Colonic mucosa (tissue), 4 donors: ENCODE measurements at regions not wholly inside any gene's neighbourhood (a gene's known extent, or its start where the extent isn't known, plus 50 kb on each side); places are given as distances from the start of the nearest gene placed in this dataset.

Source experiments
- DNase-seq: peaks from one replicate; pipeline ENCODE4 v3.0.0-alpha.2; 2020
- H3K27ac ChIP-seq: fragments of 200-600 bp; one replicate; pipeline ENCODE4 v1.8.0; 2021
- H3K27me3 ChIP-seq: fragments of 200-600 bp; one replicate; pipeline ENCODE4 v1.8.0; 2021
- H3K36me3 ChIP-seq: fragments of 200-600 bp; one replicate; pipeline ENCODE4 v1.8.0; 2021
- H3K4me1 ChIP-seq: fragments of 200-600 bp; one replicate; pipeline ENCODE4 v1.8.0; 2021; ENCODE audit warnings: mild to moderate bottlenecking
- H3K4me3 ChIP-seq: fragments of 200-600 bp; one replicate; pipeline ENCODE4 v1.8.0; 2021
- H3K9ac ChIP-seq, 2 donors: one replicate each; pipeline ENCODE4 v1.7.0; 2013; ENCODE audit warnings: control low read depth in 2 of 2, low read depth in 2 of 2, low read length in 2 of 2
- H3K9me3 ChIP-seq: fragments of 200-600 bp; one replicate; pipeline ENCODE4 v1.8.0; 2021
- CTCF ChIP-seq: fragments of 200-600 bp; IDR thresholded peaks from one replicate; pipeline ENCODE4 v1.8.0; 2022; ENCODE audit warnings: antibody characterized with exemption, mild to moderate bottlenecking
- intact Hi-C: fragments of 100-400 bp; cut with DNase I; formaldehyde crosslinking; loops from one replicate; pipeline ENCODE4 v1.14.1; 2022
- donor health status: healthy.
- donor health status: DM: no; HTN: no; CAD: no.
- donor health status: DM: no; HTN: no; CAD: no.

GRCh38 chr16:73179705-73180331, 131.9 kb upstream of the ZFHX3 start:
- no peak overlapping the region for H3K9ac ChIP-seq
- no peak for DNase-seq
- TF ChIP-seq CTCF, result no peak
- intact Hi-C loops, result loop anchor here (5.0 to 10.0 kb wide), 3 partner anchors 115 to 353 kb away; no protein-coding TSS in a partner anchor
- H3K36me3 ChIP-seq, result no peaks in the 10 kb centered on the region
- H3K9me3 ChIP-seq, result no peaks in the 10 kb centered on the region
- no peaks in the 10 kb centered on the region for H3K27me3 ChIP-seq
- H3K4me1 ChIP-seq, result no peaks in the 10 kb centered on the region
- H3K4me3 ChIP-seq, result no peak overlapping the region
- no peak overlapping the region for H3K27ac ChIP-seq

GRCh38 chr16:73177729-73178295, 129.9 kb upstream of the ZFHX3 start:
- DNase-seq, result no peak
- no peak overlapping the region for H3K4me3 ChIP-seq
- no peaks in the 10 kb centered on the region for H3K9me3 ChIP-seq
- no peaks in the 10 kb centered on the region for H3K27me3 ChIP-seq
- intact Hi-C loops, result loop anchor here (5.0 to 10.0 kb wide), 3 partner anchors 113 to 351 kb away; no protein-coding TSS in a partner anchor
- no peak overlapping the region for H3K27ac ChIP-seq
- no peak overlapping the region for H3K9ac ChIP-seq
- no peaks in the 10 kb centered on the region for H3K36me3 ChIP-seq
- TF ChIP-seq CTCF, result no peak
- H3K4me1 ChIP-seq, result no peaks in the 10 kb centered on the region

- no peak overlapping the region for H3K4me3 ChIP-seq
- H3K9me3 ChIP-seq, result no peaks in the 10 kb centered on the region
- H3K36me3 ChIP-seq, result no peaks in the 10 kb centered on the region
- no peak overlapping the region for H3K27ac ChIP-seq
- H3K4me1 ChIP-seq, result peaks cover 8% of the 10 kb centered on the region
- H3K27me3 ChIP-seq, result no peaks in the 10 kb centered on the region
- TF ChIP-seq CTCF, result peak; percentile 18
- H3K9ac ChIP-seq, result no peak overlapping the region
- intact Hi-C loops, result loop anchor here (5.0 to 10.0 kb wide), 3 partner anchors 112 to 349 kb away; no protein-coding TSS in a partner anchor
- DNase-seq, result no peak
Measured at GRCh38 chr16:73176577-73177013, 128.7 kb upstream of the ZFHX3 start.

GRCh38 chr16:73172973-73173709, 125.2 kb upstream of the ZFHX3 start:
- Histone ChIP-seq H3K27ac (no peak overlapping the region), H3K4me3 (no peak overlapping the region), H3K36me3 (no peaks in the 10 kb centered on the region), H3K27me3 (no peaks in the 10 kb centered on the region), H3K4me1 (peaks cover 9% of the 10 kb centered on the region), H3K9ac (no peak overlapping the region), H3K9me3 (no peaks in the 10 kb centered on the region)
- DNase-seq, result no peak
- intact Hi-C loops, result loop anchor here (10.0 kb wide), 2 partner anchors 108 to 238 kb away; no protein-coding TSS in a partner anchor
- TF ChIP-seq CTCF, result peak; percentile 20

GRCh38 chr16:73172241-73172972, 124.5 kb upstream of the ZFHX3 start:
- Histone ChIP-seq H3K4me3 (no peak overlapping the region), H3K9me3 (no peaks in the 10 kb centered on the region), H3K4me1 (peaks cover 9% of the 10 kb centered on the region), H3K9ac (no peak overlapping the region), H3K36me3 (no peaks in the 10 kb centered on the region), H3K27me3 (no peaks in the 10 kb centered on the region), H3K27ac (no peak overlapping the region)
- peak; percentile 88 for DNase-seq
- intact Hi-C loops, result loop anchor here (10.0 kb wide), 2 partner anchors 108 to 238 kb away; no protein-coding TSS in a partner anchor
- TF ChIP-seq CTCF, result no peak
